ENCODE measurements at regions not wholly inside any gene's neighbourhood (a gene's known extent, or its start where the extent isn't known, plus 50 kb on each side); places are given as distances from the start of the nearest gene placed in this dataset.

GRCh38 chr11:22491555-22492225 is 133.9 kb downstream of the FANCF start:
- no peak for DNase-seq

- peak; percentile 6 for DNase-seq
These were observed 142.0 kb downstream of the SLC17A6 start for GRCh38 chr11:22479971-22480720.

- DNase-seq: no peak
These were observed 141.0 kb downstream of the SLC17A6 start for GRCh38 chr11:22479208-22479607.

GRCh38 chr11:22478169-22478568 is 140.0 kb downstream of the SLC17A6 start:
- no peak for DNase-seq

GRCh38 chr11:22477312-22477711 is 139.1 kb downstream of the SLC17A6 start:
- no peak for DNase-seq

- DNase-seq: no peak
These were observed 138.4 kb downstream of the SLC17A6 start for GRCh38 chr11:22476589-22476988.

- DNase-seq: no peak
These were observed 136.4 kb downstream of the SLC17A6 start for GRCh38 chr11:22474616-22475015.

GRCh38 chr11:22473586-22473985 is 135.4 kb downstream of the SLC17A6 start:
- no peak for DNase-seq

GRCh38 chr11:22472306-22472705 is 134.1 kb downstream of the SLC17A6 start:
- peak; percentile 11 for DNase-seq

GRCh38 chr11:22471385-22471784 is 133.2 kb downstream of the SLC17A6 start:
- DNase-seq: no peak

GRCh38 chr11:22467741-22468140 is 129.6 kb downstream of the SLC17A6 start:
- no peak for DNase-seq

- peak; percentile 46 for DNase-seq
These were observed 129.1 kb downstream of the SLC17A6 start for GRCh38 chr11:22467248-22467647.

GRCh38 chr11:22466809-22467208 is 128.6 kb downstream of the SLC17A6 start:
- peak; percentile 89 for DNase-seq

GRCh38 chr11:22466351-22466750 is 128.2 kb downstream of the SLC17A6 start:
- no peak for DNase-seq

- no peak for DNase-seq
These were observed 127.4 kb downstream of the SLC17A6 start for GRCh38 chr11:22465620-22466019.

GRCh38 chr11:22461626-22462025 is 123.4 kb downstream of the SLC17A6 start:
- no peak for DNase-seq

- peak; percentile 19 for DNase-seq
These were observed 122.0 kb downstream of the SLC17A6 start for GRCh38 chr11:22460181-22460580.

GRCh38 chr11:22459048-22459447 is 120.9 kb downstream of the SLC17A6 start:
- peak; percentile 84 for DNase-seq

- no peak for DNase-seq
These were observed 120.0 kb downstream of the SLC17A6 start for GRCh38 chr11:22458161-22458560.

- DNase-seq: no peak
These were observed 119.0 kb downstream of the SLC17A6 start for GRCh38 chr11:22456993-22457762.

- DNase-seq: peak; percentile 11
These were observed 116.4 kb downstream of the SLC17A6 start for GRCh38 chr11:22454461-22455090.

- no peak for DNase-seq
These were observed 111.3 kb downstream of the SLC17A6 start for GRCh38 chr11:22449441-22449840.

- DNase-seq: no peak
These were observed 105.9 kb downstream of the SLC17A6 start for GRCh38 chr11:22444076-22444475.

Measured in HCEC 1CT (cell line).